GM06990 (cell line): ENCODE measurements at regions not wholly inside any gene's neighbourhood (a gene's known extent, or its start where the extent isn't known, plus 50 kb on each side); places are given as distances from the start of the nearest gene placed in this dataset.
"Not testable (repeated sequence)": the region's sequence is repeated elsewhere in the genome, so short reads cannot be mapped to it uniquely, and the experiment has no call there.

ENCODE experiments used
- DNase-seq: peaks from one replicate; pipeline ENCODE4 v3.0.0-alpha.2; 2011; ENCODE audit not compliant: insufficient read length; ENCODE audit errors: extremely low read depth
- H3K27me3 ChIP-seq: replicated peaks from 2 replicates; pipeline ENCODE4 v1.6.0; 2011; ENCODE audit warnings: low read length; ENCODE audit not compliant: control insufficient read depth, insufficient read depth
- H3K36me3 ChIP-seq: 2 replicates; pipeline ENCODE4 v1.5.1; 2011; ENCODE audit warnings: low read length; ENCODE audit not compliant: control insufficient read depth, insufficient read depth
- H3K4me3 ChIP-seq: replicated peaks from 2 replicates; pipeline ENCODE4 v1.5.1; 2011; ENCODE audit warnings: low read depth, mild to moderate bottlenecking, control low read depth, low read length
- TF ChIP-seq, protein P1 (sequence below): IDR thresholded peaks from 2 replicates; pipeline ENCODE4 v1.5.1; 2011; ENCODE audit warnings: low read length, control low read depth, mild to moderate bottlenecking, inconsistent platforms; ENCODE audit not compliant: insufficient read depth, poor library complexity, severe bottlenecking

DNA sequence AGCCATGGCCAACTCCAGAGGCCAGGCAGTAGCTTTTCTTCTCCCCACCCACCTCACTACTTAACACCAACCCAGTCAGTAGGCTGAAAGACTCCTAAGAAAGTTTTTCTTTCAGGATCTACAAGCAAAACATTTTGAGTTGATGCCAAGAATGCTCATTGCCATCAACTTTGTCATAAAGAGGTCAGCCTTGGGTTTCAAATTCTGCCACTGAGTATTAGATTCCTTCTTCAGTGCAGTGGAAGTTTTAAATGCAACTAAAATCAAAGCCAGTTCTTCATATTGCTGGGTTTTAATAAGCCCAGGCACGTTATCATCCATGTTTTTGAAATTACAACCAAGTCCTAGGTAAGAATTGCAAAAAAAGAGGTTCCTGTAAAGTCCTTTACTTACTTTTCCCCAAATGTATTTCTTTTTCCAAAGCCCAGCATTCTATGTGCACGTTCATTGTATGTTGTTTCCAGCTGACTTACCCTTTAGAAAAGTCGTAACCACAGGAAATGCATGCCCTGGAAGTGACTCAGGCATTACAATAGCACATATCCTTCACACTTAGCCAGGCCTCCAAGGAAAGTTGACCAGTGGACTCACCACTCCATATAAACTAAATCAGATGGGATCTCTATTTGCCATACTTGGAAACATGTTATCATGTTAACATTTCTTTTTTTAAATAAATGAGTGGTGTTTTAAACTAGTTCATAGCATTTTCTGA is 229.9 kb downstream of the SOX3 start:
- DNase-seq: no peak
- Histone ChIP-seq H3K27me3 (no peaks in the 10 kb centered on the region), H3K4me3 (no peak overlapping the region), H3K36me3 (no peaks in the 10 kb centered on the region)
- TF ChIP-seq, protein P1, sequence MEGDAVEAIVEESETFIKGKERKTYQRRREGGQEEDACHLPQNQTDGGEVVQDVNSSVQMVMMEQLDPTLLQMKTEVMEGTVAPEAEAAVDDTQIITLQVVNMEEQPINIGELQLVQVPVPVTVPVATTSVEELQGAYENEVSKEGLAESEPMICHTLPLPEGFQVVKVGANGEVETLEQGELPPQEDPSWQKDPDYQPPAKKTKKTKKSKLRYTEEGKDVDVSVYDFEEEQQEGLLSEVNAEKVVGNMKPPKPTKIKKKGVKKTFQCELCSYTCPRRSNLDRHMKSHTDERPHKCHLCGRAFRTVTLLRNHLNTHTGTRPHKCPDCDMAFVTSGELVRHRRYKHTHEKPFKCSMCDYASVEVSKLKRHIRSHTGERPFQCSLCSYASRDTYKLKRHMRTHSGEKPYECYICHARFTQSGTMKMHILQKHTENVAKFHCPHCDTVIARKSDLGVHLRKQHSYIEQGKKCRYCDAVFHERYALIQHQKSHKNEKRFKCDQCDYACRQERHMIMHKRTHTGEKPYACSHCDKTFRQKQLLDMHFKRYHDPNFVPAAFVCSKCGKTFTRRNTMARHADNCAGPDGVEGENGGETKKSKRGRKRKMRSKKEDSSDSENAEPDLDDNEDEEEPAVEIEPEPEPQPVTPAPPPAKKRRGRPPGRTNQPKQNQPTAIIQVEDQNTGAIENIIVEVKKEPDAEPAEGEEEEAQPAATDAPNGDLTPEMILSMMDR: no peak

DNA sequence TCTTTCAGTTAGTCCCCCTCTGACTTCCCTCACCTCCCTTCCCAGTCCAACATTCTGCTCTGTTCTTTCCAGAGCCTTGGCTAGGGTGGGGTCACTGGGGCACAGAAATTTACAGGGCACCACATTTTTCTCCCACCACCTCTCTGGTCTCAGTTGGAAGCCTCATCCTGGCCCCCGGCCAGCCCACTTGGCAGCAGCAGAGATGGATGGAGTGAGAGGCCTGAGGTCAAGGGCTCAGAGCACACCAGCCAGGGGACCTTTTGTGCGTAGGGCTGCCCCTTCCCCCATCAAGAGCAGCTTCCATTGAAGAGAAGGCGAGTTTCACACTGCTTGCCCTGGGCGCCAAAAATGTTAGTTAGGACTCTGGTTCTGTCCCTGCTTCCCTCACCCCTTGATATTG is 230.9 kb downstream of the SOX3 start:
- DNase-seq: no peak
- TF ChIP-seq, protein P1: no peak
- H3K36me3 ChIP-seq: no peaks in the 10 kb centered on the region

DNA sequence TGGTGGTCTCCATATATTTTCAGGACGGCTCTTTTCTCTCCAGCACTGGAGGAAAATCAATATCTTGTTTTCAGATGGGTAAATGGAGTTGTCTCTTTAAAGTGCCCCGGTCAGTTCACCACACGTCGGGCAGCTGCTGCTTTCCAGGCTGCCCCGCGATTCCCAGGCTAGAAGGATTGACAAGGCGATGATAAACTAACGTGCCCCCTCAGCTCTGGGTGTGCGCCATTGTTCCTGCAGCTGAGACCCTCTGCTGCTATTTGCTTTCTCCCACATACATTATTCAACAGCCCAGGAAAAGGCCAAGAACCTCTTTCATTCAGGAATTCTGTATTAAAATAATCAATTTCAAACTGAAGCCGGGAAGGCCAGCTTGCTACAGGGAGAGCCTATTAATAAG is 254.5 kb downstream of the SOX3 start:
- H3K4me3 ChIP-seq: no peak overlapping the region
- TF ChIP-seq, protein P1: no peak

More for the DNA sequence above, 230.9 kb downstream of the SOX3 start:
- Histone ChIP-seq H3K4me3 (no peak overlapping the region), H3K27me3 (no peaks in the 10 kb centered on the region)

DNA sequence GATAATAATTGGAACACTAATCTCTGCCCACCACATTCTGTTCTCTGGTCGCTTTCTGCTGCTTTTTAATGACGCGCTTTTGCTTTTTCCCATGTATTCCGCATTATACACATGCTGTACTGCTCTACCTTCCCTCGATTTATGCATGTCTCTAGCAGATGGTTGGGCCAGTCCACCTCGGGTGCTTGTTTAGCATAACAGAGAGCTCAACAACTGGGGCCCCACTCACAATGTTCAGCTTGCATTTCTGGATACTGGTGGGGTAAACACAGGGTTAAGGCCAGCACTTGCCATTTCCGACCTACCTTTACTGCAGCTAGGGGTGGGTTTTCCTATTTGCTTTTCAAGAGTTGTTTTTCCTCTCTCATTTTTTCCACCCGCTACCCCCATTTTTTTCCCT is 255.8 kb downstream of the SOX3 start:
- Histone ChIP-seq H3K4me3 (no peak overlapping the region), H3K27me3 (no peaks in the 10 kb centered on the region), H3K36me3 (no peaks in the 10 kb centered on the region)
- TF ChIP-seq, protein P1: no peak
- no peak for DNase-seq

More for the DNA sequence above, 254.5 kb downstream of the SOX3 start:
- H3K36me3 ChIP-seq: no peaks in the 10 kb centered on the region
- no peak for DNase-seq
- H3K27me3 ChIP-seq: no peaks in the 10 kb centered on the region

DNA sequence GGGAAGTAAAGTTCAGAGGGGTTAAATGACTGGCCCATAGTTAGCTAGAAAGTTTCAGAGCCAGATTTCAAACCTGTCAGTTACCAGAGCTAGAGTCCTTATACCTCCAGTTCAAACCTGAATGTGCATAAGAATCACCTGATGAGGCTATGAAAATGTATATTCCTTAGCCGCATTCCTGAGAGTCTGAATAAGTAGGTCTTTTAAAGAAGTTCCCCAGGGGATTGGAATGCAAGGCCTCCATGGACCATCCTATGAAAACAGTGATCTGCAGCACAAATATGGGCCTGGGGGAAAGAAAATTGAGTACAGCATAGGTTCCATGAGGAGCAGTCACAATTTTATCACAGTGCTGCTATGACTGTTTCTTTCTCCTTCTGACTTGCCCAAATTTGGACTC is 263.9 kb upstream of the CXorf66 start:
- Histone ChIP-seq H3K27me3 (no peaks in the 10 kb centered on the region), H3K4me3 (no peak overlapping the region), H3K36me3 (no peaks in the 10 kb centered on the region)
- TF ChIP-seq, protein P1: no peak
- no peak for DNase-seq

DNA sequence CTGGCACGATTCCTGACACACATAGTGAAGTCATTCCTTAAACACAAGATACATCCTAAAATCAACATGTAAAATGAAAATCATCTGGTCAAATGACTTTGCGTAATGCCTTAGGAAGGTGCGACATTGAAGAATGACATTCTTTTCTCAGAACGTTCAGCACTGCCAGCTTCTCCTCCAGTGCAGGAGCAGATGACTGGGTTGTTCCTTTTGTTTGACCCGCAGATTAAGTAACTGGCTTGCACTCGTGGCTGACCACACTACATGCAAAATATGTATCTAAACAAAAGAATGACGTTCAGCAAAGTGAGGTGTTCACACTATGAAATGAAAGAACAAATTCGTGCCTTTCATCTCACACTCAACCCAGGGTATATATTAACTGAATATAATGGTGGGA is 260.7 kb upstream of the CXorf66 start:
- not testable (repeated sequence) for DNase-seq, H3K36me3 ChIP-seq, H3K4me3 ChIP-seq, H3K27me3 ChIP-seq

DNA sequence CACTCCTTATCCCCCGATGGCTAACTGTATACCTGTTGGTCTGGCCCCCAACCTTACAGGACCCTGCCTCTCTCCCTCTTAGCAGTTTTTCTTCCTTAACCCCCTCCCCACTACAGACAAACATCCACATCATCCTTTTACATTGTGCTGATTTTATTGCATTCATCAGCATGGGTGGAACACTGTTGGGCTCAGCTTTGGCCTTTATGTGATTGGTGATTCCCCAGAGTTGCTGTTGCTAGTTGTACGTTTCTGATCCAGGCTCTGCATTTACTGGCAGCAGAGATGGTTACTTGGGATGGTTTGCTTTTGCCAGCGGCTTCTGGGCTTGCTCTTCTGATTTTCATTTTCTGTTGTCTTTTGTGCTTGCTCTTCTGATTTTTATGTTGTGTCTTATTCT is 250.6 kb upstream of the CXorf66 start:
- not testable (repeated sequence) for DNase-seq, H3K27me3 ChIP-seq, H3K36me3 ChIP-seq, H3K4me3 ChIP-seq

DNA sequence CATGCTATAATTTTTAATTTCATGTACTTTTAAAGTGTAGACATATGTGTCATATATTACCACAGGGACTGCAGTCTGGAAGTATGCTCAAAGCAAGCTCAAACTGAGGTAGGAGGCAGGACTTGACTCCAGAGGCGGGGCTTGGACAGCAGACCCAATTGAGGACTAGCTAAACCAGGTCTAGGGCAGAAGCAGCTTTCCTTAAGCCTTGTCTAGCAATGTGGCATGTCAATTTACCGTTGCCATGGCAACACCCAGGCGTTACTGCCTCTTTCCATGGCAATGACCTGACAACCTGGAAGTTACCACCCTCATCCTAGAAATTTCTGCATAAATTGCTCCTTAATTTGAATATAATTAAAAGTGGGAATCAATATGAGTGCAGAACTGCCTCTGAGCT is 249.2 kb upstream of the CXorf66 start:
- H3K27me3 ChIP-seq, DNase-seq, H3K4me3 ChIP-seq, H3K36me3 ChIP-seq: not testable (repeated sequence)
